GM23248 (cell line): ENCODE measurements at regions not wholly inside any gene's neighbourhood (a gene's known extent, or its start where the extent isn't known, plus 50 kb on each side); places are given as distances from the start of the nearest gene placed in this dataset.

ENCODE experiments used
- DNase-seq: peaks from one replicate; pipeline ENCODE4 v3.0.0-alpha.2; 2015
- H2AFZ ChIP-seq: fragments of 200-600 bp; sonication (generic); 2 replicates; pipeline ENCODE4 v1.6.1; 2016; ENCODE audit warnings: antibody characterized with exemption
- H3F3A ChIP-seq: fragments of 200-600 bp; sonication (generic); 2 replicates; pipeline ENCODE4 v1.6.1; 2016; ENCODE audit warnings: mild to moderate bottlenecking, antibody characterized with exemption, mixed run types; ENCODE audit not compliant: insufficient read depth
- H3K27ac ChIP-seq: fragments of 200-600 bp; sonication (generic); 2 replicates; pipeline ENCODE4 v1.5.1; 2016; ENCODE audit warnings: mild to moderate bottlenecking
- H3K27me3 ChIP-seq: fragments of 200-600 bp; sonication (generic); replicated peaks from 2 replicates; pipeline ENCODE4 v1.6.1; 2016; ENCODE audit warnings: mild to moderate bottlenecking; ENCODE audit not compliant: insufficient read depth
- H3K36me3 ChIP-seq: fragments of 200-600 bp; sonication (generic); 2 replicates; pipeline ENCODE4 v1.6.1; 2016; ENCODE audit warnings: low read depth, mild to moderate bottlenecking
- H3K4me1 ChIP-seq: fragments of 200-600 bp; sonication (generic); 2 replicates; pipeline ENCODE4 v1.6.1; 2016; ENCODE audit warnings: mild to moderate bottlenecking; ENCODE audit not compliant: insufficient read depth
- H3K4me2 ChIP-seq: fragments of 200-600 bp; sonication (generic); one replicate; pipeline ENCODE4 v1.6.1; 2016; ENCODE audit warnings: mild to moderate bottlenecking; ENCODE audit not compliant: unreplicated experiment
- H3K4me3 ChIP-seq: fragments of 200-600 bp; sonication (generic); 2 replicates; pipeline ENCODE4 v1.5.1; 2016; ENCODE audit warnings: mild to moderate bottlenecking
- H3K79me2 ChIP-seq: fragments of 200-600 bp; sonication (generic); 2 replicates; pipeline ENCODE4 v1.6.1; 2016; ENCODE audit warnings: mild to moderate bottlenecking; ENCODE audit not compliant: insufficient read depth
- H3K9ac ChIP-seq: fragments of 200-600 bp; sonication (generic); 2 replicates; pipeline ENCODE4 v1.6.1; 2016; ENCODE audit warnings: mild to moderate bottlenecking
- H3K9me2 ChIP-seq: fragments of 200-600 bp; sonication (generic); 2 replicates; pipeline ENCODE4 v1.6.1; 2016; ENCODE audit warnings: mixed run types, mild to moderate bottlenecking, moderate library complexity; ENCODE audit not compliant: insufficient read depth
- H3K9me3 ChIP-seq: fragments of 200-600 bp; sonication (generic); one replicate; pipeline ENCODE4 v1.6.1; 2017; ENCODE audit warnings: low read depth
- H4K20me1 ChIP-seq: fragments of 200-600 bp; sonication (generic); 2 replicates; pipeline ENCODE4 v1.6.0; 2016; ENCODE audit not compliant: insufficient read depth
- EZH2 ChIP-seq: fragments of 200-600 bp; sonication (generic); IDR thresholded peaks from 2 replicates; pipeline ENCODE4 v1.6.1; 2018; ENCODE audit warnings: antibody characterized with exemption, mild to moderate bottlenecking; ENCODE audit not compliant: insufficient read depth, poor library complexity, severe bottlenecking
- EZH2phosphoT487 ChIP-seq: fragments of 200-600 bp; sonication (generic); IDR thresholded peaks from 2 replicates; pipeline ENCODE4 v1.6.1; 2018; ENCODE audit warnings: antibody characterized with exemption, moderate library complexity, mild to moderate bottlenecking, low read depth; ENCODE audit not compliant: insufficient read depth
- WGBS, 2 experiments: methylation state at CpG; one replicate each; pipeline ENCODE4 v1.1.6; 2015 to 2017; ENCODE audit warnings: low lambda C conversion rate in 2 of 2, low coverage in 1 of 2; ENCODE audit errors: missing lambda C conversion rate in 2 of 2; 5-methylcytosine and 5-hydroxymethylcytosine counted together
- in situ Hi-C: fragments of 300-500 bp; cut with MboI; formaldehyde crosslinking; loops from 2 replicates; pipeline ENCODE4 v1.15.0; 2020

- Histone ChIP-seq H4K20me1 (no peaks in the 10 kb centered on the region), H3K4me3 (no peak overlapping the region), H3K9me2 (no peaks in the 10 kb centered on the region), H3K36me3 (no peaks in the 10 kb centered on the region), H3K4me1 (peaks cover 7% of the 10 kb centered on the region; the same call in 1 of the 2 replicates), H3K27me3 (no peaks in the 10 kb centered on the region), H2AFZ (no peak overlapping the region), H3K79me2 (no peaks in the 10 kb centered on the region), H3K27ac (no peak overlapping the region), H3F3A (no peaks in the 10 kb centered on the region), H3K9me3 (no peaks in the 10 kb centered on the region), H3K9ac (no peak overlapping the region), H3K4me2 (no peak overlapping the region)
- WGBS, 2 experiments: 50 to 58% methylated on average over 2 of the region's 2 CpGs
- TF ChIP-seq EZH2 (no peak), EZH2phosphoT487 (no peak)
- in situ Hi-C loops: no loop called here
- DNase-seq: no peak
Measured at GRCh38 chr3:70557976-70558375, 245.5 kb upstream of the MDFIC2 start.

DNA sequence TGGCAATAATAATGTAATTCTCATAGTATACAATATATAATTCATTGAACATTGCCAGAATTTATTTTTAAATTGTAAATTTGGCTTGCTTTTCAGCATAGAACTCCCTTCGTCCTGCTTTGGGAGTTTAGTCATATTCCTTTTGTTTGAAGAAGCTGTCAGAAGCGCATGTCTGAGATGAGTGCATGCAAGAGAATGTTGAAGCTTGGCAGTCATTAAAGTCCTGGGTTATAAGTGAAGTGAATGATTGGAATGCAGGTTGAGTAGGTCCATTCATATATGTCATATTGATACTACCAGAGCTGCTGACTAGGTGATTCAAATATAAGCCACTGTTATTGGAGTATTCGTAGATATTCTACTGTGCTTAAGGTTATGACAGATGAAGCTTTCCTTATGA is 243.6 kb upstream of the MDFIC2 start:
- no peaks in the 10 kb centered on the region for H3K27me3 ChIP-seq
- no peaks in the 10 kb centered on the region for H3K9me2 ChIP-seq
- no peaks in the 10 kb centered on the region for H3K79me2 ChIP-seq
- no peak overlapping the region for H3K4me2 ChIP-seq
- no peaks in the 10 kb centered on the region for H3K36me3 ChIP-seq
- DNase-seq: peak; percentile 7
- H3F3A ChIP-seq: no peaks in the 10 kb centered on the region
- H3K27ac ChIP-seq: no peak overlapping the region
- H3K4me3 ChIP-seq: no peak overlapping the region
- WGBS, 2 experiments: 70 to 86% methylated on average over 3 of the region's 3 CpGs
- no peaks in the 10 kb centered on the region for H3K9me3 ChIP-seq
- H3K4me1 ChIP-seq: peaks cover 7% of the 10 kb centered on the region; the same call in 1 of the 2 replicates
- TF ChIP-seq EZH2phosphoT487 (no peak), EZH2 (no peak)
- H3K9ac ChIP-seq: no peak overlapping the region
- no peaks in the 10 kb centered on the region for H4K20me1 ChIP-seq
- in situ Hi-C loops: no loop called here
- no peak overlapping the region for H2AFZ ChIP-seq

GRCh38 chr3:70554170-70554569 is 241.7 kb upstream of the MDFIC2 start:
- no peaks in the 10 kb centered on the region for H3K27me3 ChIP-seq
- peaks cover 7% of the 10 kb centered on the region; the same call in 1 of the 2 replicates for H3K4me1 ChIP-seq
- no peak overlapping the region for H3K4me2 ChIP-seq
- no peak overlapping the region for H3K4me3 ChIP-seq
- H3K36me3 ChIP-seq: no peaks in the 10 kb centered on the region
- no peaks in the 10 kb centered on the region for H3K79me2 ChIP-seq
- H3F3A ChIP-seq: no peaks in the 10 kb centered on the region
- peak; percentile 68 for DNase-seq
- H2AFZ ChIP-seq: no peak overlapping the region
- no peaks in the 10 kb centered on the region for H3K9me3 ChIP-seq
- no peak overlapping the region for H3K9ac ChIP-seq
- no peaks in the 10 kb centered on the region for H4K20me1 ChIP-seq
- TF ChIP-seq EZH2 (no peak), EZH2phosphoT487 (no peak)
- no peaks in the 10 kb centered on the region for H3K9me2 ChIP-seq
- no peak overlapping the region for H3K27ac ChIP-seq
- 72 to 74% methylated on average over 1 of the region's 1 CpG for WGBS, 2 experiments
- in situ Hi-C loops: no loop called here

- H3K36me3 ChIP-seq: no peaks in the 10 kb centered on the region
- H3K9me2 ChIP-seq: no peaks in the 10 kb centered on the region
- H3K27ac ChIP-seq: no peak overlapping the region
- H3K79me2 ChIP-seq: no peaks in the 10 kb centered on the region
- TF ChIP-seq EZH2 (no peak), EZH2phosphoT487 (no peak)
- no peaks in the 10 kb centered on the region for H3K27me3 ChIP-seq
- no peaks in the 10 kb centered on the region for H3F3A ChIP-seq
- H3K4me2 ChIP-seq: no peak overlapping the region
- DNase-seq: peak; percentile 66
- H4K20me1 ChIP-seq: no peaks in the 10 kb centered on the region
- H3K9ac ChIP-seq: no peak overlapping the region
- no peak overlapping the region for H3K4me3 ChIP-seq
- no peak overlapping the region for H2AFZ ChIP-seq
- in situ Hi-C loops: no loop called here
- 42 to 44% methylated on average over 9 of the region's 9 CpGs for WGBS, 2 experiments
- peaks cover 7% of the 10 kb centered on the region; the same call in 1 of the 2 replicates for H3K4me1 ChIP-seq
- H3K9me3 ChIP-seq: no peaks in the 10 kb centered on the region
Measured at GRCh38 chr3:70550723-70551319, 238.4 kb upstream of the MDFIC2 start.
